HG03159 (cell line): ENCODE measurements at regions not wholly inside any gene's neighbourhood (a gene's known extent, or its start where the extent isn't known, plus 50 kb on each side); places are given as distances from the start of the nearest gene placed in this dataset.

ENCODE experiments used
- ATAC-seq: cut with Tn5 transposase; IDR thresholded peaks from one replicate; pipeline ENCODE4 v1.9.1; 2021; ENCODE audit warnings: mild to moderate bottlenecking, moderate library complexity; ENCODE audit not compliant: unreplicated experiment

- no peak for ATAC-seq
Measured at GRCh38 chr10:78383378-78384048, 349.9 kb downstream of the RPS24 start.

- ATAC-seq, result no peak
Measured at GRCh38 chr10:78384049-78384431, 350.4 kb downstream of the RPS24 start.

- no peak for ATAC-seq
Measured at GRCh38 chr10:78385599-78385998, 351.9 kb downstream of the RPS24 start.

GRCh38 chr10:78386509-78386908, 352.8 kb downstream of the RPS24 start:
- ATAC-seq, result no peak

GRCh38 chr10:78388331-78389050, 354.8 kb downstream of the RPS24 start:
- ATAC-seq, result no peak

- no peak for ATAC-seq
Measured at GRCh38 chr10:78389419-78389818, 355.8 kb downstream of the RPS24 start.

- no peak for ATAC-seq
Measured at GRCh38 chr10:78390051-78390450, 356.4 kb downstream of the RPS24 start.

- ATAC-seq, result no peak
Measured at GRCh38 chr10:78390817-78391216, 357.2 kb downstream of the RPS24 start.

GRCh38 chr10:78391585-78391984, 357.9 kb downstream of the RPS24 start:
- no peak for ATAC-seq

GRCh38 chr10:78392197-78392596, 358.5 kb downstream of the RPS24 start:
- ATAC-seq, result no peak

- ATAC-seq, result no peak
Measured at GRCh38 chr10:78393094-78393493, 359.4 kb downstream of the RPS24 start.

GRCh38 chr10:78394047-78394446, 360.4 kb downstream of the RPS24 start:
- ATAC-seq, result no peak

- ATAC-seq, result no peak
Measured at GRCh38 chr10:78395162-78395561, 361.5 kb downstream of the RPS24 start.

- no peak for ATAC-seq
Measured at GRCh38 chr10:78396754-78397153, 363.1 kb downstream of the RPS24 start.

- no peak for ATAC-seq
Measured at GRCh38 chr10:78397786-78398185, 364.1 kb downstream of the RPS24 start.

- no peak for ATAC-seq
Measured at GRCh38 chr10:78398382-78398781, 364.7 kb downstream of the RPS24 start.

- ATAC-seq, result no peak
Measured at GRCh38 chr10:78401624-78402367, 368.1 kb downstream of the RPS24 start.

- no peak for ATAC-seq
Measured at GRCh38 chr10:78402591-78402990, 368.9 kb downstream of the RPS24 start.

GRCh38 chr10:78403781-78404180, 370.1 kb downstream of the RPS24 start:
- ATAC-seq, result no peak

- ATAC-seq, result no peak
Measured at GRCh38 chr10:78404296-78404695, 370.6 kb downstream of the RPS24 start.

GRCh38 chr10:78405231-78405630, 371.6 kb downstream of the RPS24 start:
- no peak for ATAC-seq

- ATAC-seq, result no peak
Measured at GRCh38 chr10:78405736-78406135, 372.1 kb downstream of the RPS24 start.
